ENCODE measurements at regions not wholly inside any gene's neighbourhood (a gene's known extent, or its start where the extent isn't known, plus 50 kb on each side); places are given as distances from the start of the nearest gene placed in this dataset.

DNA sequence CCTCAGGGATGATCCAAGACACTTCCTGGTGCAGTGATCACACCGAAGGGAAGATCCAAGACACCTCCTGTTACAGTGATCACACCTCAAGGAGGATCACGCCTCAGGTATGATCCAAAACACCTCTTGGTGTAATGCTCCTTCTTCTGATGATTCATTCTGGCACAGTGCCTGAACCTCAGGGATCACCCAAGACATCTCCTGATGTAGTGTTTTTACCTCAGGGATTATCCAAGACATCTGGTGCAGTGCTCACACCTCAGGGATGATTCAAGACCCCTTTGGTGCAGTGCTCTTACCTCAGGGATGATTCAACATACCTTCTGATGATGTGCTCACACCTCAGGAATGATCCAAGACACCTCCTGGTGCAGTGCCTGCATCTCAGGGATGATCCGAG lies 124.4 kb downstream of the ASB1 start:
- no peak overlapping the region for H3K27ac Mint-ChIP-seq
- Histone ChIP-seq H3K36me3 (ENCODE audit: control insufficient read depth in 2 of 3, insufficient read depth in 3 of 3, low read length in 3 of 3) (no peaks in the 10 kb centered on the region), H3K27ac (ENCODE audit: low read depth, low read length) (no peak overlapping the region), H3K4me3 (ENCODE audit: low read length) (no peak overlapping the region), H3K4me1 (ENCODE audit: control insufficient read depth in 2 of 2, insufficient read depth in 2 of 2, low read length in 2 of 2) (no peaks in the 10 kb centered on the region), H3K27me3 (ENCODE audit: control insufficient read depth in 2 of 2, insufficient read depth in 2 of 2, low read length in 2 of 2) (no peaks in the 10 kb centered on the region), H3K9me3 (ENCODE audit: control insufficient read depth in 2 of 3, low read length in 3 of 3) (no peaks in the 10 kb centered on the region)
- POLR2A ChIA-PET: no interaction called here
- ATAC-seq (no peak), DNase-seq (no peak)
- peaks cover 0 to 48% (median 8%) of the 10 kb centered on the region in 11 donors for H3K9me3 Mint-ChIP-seq
- CTCF ChIA-PET: no interaction called here
- intact Hi-C loops (cut with micrococcal nuclease): no loop called here
- peaks cover 0 to 2% (median 0%) of the 10 kb centered on the region in 7 donors for H3K4me1 Mint-ChIP-seq
- no peak overlapping the region for H3K4me3 Mint-ChIP-seq
- peaks cover 0 to 34% (median 23%) of the 10 kb centered on the region in 5 donors for H3K27me3 Mint-ChIP-seq
- peaks cover 0 to 5% (median 0%) of the 10 kb centered on the region in 5 donors for H3K36me3 Mint-ChIP-seq

DNA sequence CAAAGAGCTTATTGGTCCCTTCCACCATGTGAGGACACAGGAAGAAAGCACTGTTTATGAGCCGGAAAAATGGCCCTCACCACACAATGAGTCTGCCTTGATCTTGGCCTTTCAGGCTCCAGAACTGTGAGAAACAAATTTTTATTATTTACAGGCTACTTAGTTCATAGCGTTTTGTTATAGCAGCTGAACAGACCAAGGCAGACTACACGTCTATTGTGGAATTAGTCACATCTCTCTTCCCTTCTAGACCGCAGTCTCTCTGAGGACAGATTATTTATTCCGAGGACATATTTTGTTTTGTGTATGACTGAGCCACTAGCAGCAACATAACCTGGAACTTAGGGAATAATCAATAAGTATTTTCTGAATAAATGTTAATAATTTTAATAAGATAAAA lies 125.5 kb downstream of the ASB1 start:
- Mint-ChIP-seq H3K27me3 (peaks cover 0 to 28% (median 16%) of the 10 kb centered on the region in 5 donors), H3K27ac (no peak overlapping the region), H3K4me3 (no peak overlapping the region), H3K36me3 (peaks cover 0 to 5% (median 0%) of the 10 kb centered on the region in 5 donors), H3K4me1 (peaks cover 0 to 2% (median 0%) of the 10 kb centered on the region in 7 donors), H3K9me3 (peaks cover 0 to 45% (median 6%) of the 10 kb centered on the region in 11 donors)
- POLR2A ChIA-PET: no interaction called here
- Histone ChIP-seq H3K4me3 (ENCODE audit: low read length) (no peak overlapping the region), H3K27me3 (ENCODE audit: control insufficient read depth in 2 of 2, insufficient read depth in 2 of 2, low read length in 2 of 2) (no peaks in the 10 kb centered on the region), H3K9me3 (ENCODE audit: control insufficient read depth in 2 of 3, low read length in 3 of 3) (no peaks in the 10 kb centered on the region), H3K4me1 (ENCODE audit: control insufficient read depth in 2 of 2, insufficient read depth in 2 of 2, low read length in 2 of 2) (no peaks in the 10 kb centered on the region), H3K27ac (ENCODE audit: low read depth, low read length) (no peak overlapping the region), H3K36me3 (ENCODE audit: control insufficient read depth in 2 of 3, insufficient read depth in 3 of 3, low read length in 3 of 3) (no peaks in the 10 kb centered on the region)
- no peak for ATAC-seq
- intact Hi-C loops (cut with micrococcal nuclease): no loop called here
- DNase-seq: no peak
- CTCF ChIA-PET: no interaction called here

DNA sequence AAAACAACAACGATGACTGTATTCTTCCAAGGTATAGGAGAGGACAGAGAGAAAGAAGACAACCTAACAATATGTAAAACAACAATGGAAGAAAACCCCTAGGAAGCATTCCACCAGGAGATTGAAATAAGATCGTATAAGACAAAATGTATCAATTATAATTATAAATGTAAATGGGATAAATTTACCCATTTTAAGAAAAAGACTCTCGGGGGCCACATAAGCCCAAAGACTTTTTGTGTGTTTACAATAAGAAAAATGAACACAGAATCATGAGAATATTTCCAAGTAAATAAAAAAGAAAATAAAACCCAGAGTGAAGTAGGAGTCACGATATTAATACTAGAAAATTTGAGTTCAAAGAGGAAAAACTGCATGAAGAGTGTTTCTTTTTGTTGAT lies 126.4 kb downstream of the ASB1 start:
- peaks cover 0 to 45% (median 6%) of the 10 kb centered on the region in 11 donors for H3K9me3 Mint-ChIP-seq
- ChIA-PET CTCF (no interaction called here), POLR2A (no interaction called here)
- Histone ChIP-seq H3K4me3 (ENCODE audit: low read length) (no peak overlapping the region), H3K4me1 (ENCODE audit: control insufficient read depth in 2 of 2, insufficient read depth in 2 of 2, low read length in 2 of 2) (no peaks in the 10 kb centered on the region), H3K27me3 (ENCODE audit: control insufficient read depth in 2 of 2, insufficient read depth in 2 of 2, low read length in 2 of 2) (no peaks in the 10 kb centered on the region), H3K27ac (ENCODE audit: low read depth, low read length) (no peak overlapping the region), H3K36me3 (ENCODE audit: control insufficient read depth in 2 of 3, insufficient read depth in 3 of 3, low read length in 3 of 3) (no peaks in the 10 kb centered on the region), H3K9me3 (ENCODE audit: control insufficient read depth in 2 of 3, low read length in 3 of 3) (no peaks in the 10 kb centered on the region)
- no peak for ATAC-seq
- peaks cover 0 to 5% (median 0%) of the 10 kb centered on the region in 5 donors for H3K36me3 Mint-ChIP-seq
- peaks cover 0 to 27% (median 12%) of the 10 kb centered on the region in 5 donors for H3K27me3 Mint-ChIP-seq
- H3K27ac Mint-ChIP-seq: no peak overlapping the region
- H3K4me1 Mint-ChIP-seq: peaks cover 0 to 2% (median 0%) of the 10 kb centered on the region in 7 donors
- intact Hi-C loops (cut with micrococcal nuclease): no loop called here
- no peak for DNase-seq
- no peak overlapping the region for H3K4me3 Mint-ChIP-seq

DNA sequence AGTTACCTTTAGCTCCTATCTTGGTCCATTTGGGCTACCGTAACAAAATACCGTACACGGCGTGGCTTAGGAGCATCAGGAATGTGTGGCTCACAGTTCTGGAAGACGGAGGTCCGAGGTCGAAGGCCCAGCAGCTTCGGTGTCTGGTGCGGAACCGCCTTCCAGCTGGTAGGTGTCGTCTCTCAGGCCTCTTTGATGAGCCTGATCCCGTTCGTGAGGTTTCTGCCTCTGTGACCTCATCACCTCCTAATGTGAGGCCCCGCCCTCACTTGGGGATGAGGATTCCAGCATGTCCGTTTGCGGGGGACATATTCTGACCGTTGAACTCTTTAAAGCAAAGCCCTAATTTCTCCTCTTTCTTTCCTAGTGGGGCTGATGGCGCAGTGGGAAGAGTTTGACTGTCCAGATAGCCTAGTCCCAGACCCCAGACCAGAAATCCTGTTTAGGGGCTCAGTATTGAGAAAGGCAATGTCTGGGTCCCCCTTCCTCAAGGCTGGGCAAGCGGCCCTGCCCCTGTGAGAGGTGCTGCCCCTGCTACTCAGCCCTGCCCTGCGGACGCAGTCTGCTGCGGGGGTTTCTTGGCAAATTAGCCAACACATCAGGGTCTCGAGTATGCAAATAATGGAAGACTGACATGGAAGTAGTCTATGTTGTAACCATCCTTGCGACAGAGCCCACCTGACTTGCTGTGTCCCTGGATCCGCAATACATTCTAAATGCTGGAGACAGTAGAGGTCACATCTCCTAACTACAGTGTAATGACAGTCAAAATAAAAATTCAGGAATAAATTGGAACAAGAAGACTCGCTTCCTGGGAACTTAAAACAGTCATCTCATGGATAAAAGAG lies 128.0 kb downstream of the ASB1 start:
- H3K4me3 ChIP-seq (ENCODE audit: low read length): no peak overlapping the region
- Mint-ChIP-seq H3K27ac (no peak overlapping the region), H3K36me3 (peaks cover 0 to 5% (median 0%) of the 10 kb centered on the region in 5 donors), H3K9me3 (peaks cover 0 to 38% (median 6%) of the 10 kb centered on the region in 11 donors), H3K4me3 (no peak overlapping the region), H3K4me1 (peaks cover 0 to 2% (median 0%) of the 10 kb centered on the region in 7 donors), H3K27me3 (peaks cover 0 to 18% (median 7%) of the 10 kb centered on the region in 5 donors)
- ChIA-PET POLR2A (no interaction called here), CTCF (no interaction called here)
- ATAC-seq (no peak), DNase-seq (no peak)
- H3K9me3 ChIP-seq (ENCODE audit: control insufficient read depth in 2 of 3, low read length in 3 of 3): no peaks in the 10 kb centered on the region
- intact Hi-C loops (cut with micrococcal nuclease): no loop called here
- no peak overlapping the region for H3K27ac ChIP-seq (ENCODE audit: low read depth, low read length)
- H3K36me3 ChIP-seq (ENCODE audit: control insufficient read depth in 2 of 3, insufficient read depth in 3 of 3, low read length in 3 of 3): no peaks in the 10 kb centered on the region
- no peaks in the 10 kb centered on the region for H3K4me1 ChIP-seq (ENCODE audit: control insufficient read depth in 2 of 2, insufficient read depth in 2 of 2, low read length in 2 of 2)
- H3K27me3 ChIP-seq (ENCODE audit: control insufficient read depth in 2 of 2, insufficient read depth in 2 of 2, low read length in 2 of 2): no peaks in the 10 kb centered on the region

DNA sequence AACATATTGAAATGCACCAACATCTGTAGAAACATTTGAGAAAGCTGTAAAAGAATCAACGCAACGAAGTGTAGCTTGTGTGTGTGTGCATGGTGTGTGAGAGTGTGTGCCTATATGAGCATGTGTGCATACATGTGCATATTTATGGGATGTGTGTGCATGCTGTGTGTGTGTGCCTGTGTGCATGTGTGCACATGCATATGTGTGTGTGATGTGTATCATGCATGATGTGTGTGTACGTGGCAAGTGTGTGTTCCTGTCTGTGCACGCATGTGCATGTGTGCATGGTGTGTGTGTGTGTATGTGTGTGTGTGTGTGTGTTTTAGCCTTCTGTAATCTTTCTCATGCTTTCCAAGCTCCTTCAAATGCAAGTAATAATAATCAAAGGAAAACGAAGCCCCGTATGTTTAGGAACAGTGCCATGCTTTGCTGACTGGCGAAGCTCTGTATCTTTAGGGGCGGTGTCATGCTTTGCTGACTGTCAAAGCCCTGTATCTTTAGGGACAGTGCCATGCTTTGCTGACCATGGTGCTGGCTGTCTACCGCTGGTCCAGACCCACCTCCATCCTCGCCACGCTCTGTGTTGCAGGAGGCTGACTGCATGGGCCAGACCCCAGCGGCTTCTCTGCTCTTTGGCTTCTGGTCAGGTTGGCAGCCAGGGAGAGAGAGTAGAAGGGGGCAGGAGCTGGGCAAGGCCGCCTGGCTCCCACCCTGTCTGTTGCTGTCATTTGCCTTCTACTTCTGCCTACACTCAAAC lies 129.2 kb downstream of the ASB1 start:
- Histone ChIP-seq H3K27ac (ENCODE audit: low read depth, low read length) (no peak overlapping the region), H3K36me3 (ENCODE audit: control insufficient read depth in 2 of 3, insufficient read depth in 3 of 3, low read length in 3 of 3) (no peaks in the 10 kb centered on the region), H3K27me3 (ENCODE audit: control insufficient read depth in 2 of 2, insufficient read depth in 2 of 2, low read length in 2 of 2) (no peaks in the 10 kb centered on the region), H3K4me1 (ENCODE audit: control insufficient read depth in 2 of 2, insufficient read depth in 2 of 2, low read length in 2 of 2) (no peaks in the 10 kb centered on the region), H3K9me3 (ENCODE audit: control insufficient read depth in 2 of 3, low read length in 3 of 3) (no peaks in the 10 kb centered on the region), H3K4me3 (ENCODE audit: low read length) (no peak overlapping the region)
- H3K27me3 Mint-ChIP-seq: peaks cover 0 to 10% (median 4%) of the 10 kb centered on the region in 5 donors
- ChIA-PET POLR2A (no interaction called here), CTCF (no interaction called here)
- H3K9me3 Mint-ChIP-seq: peaks cover 0 to 31% (median 6%) of the 10 kb centered on the region in 11 donors
- peaks cover 0 to 2% (median 0%) of the 10 kb centered on the region in 7 donors for H3K4me1 Mint-ChIP-seq
- intact Hi-C loops (cut with micrococcal nuclease): no loop called here
- no peak for DNase-seq
- H3K36me3 Mint-ChIP-seq: peaks cover 0 to 5% (median 0%) of the 10 kb centered on the region in 5 donors
- no peak overlapping the region for H3K27ac Mint-ChIP-seq
- no peak for ATAC-seq
- H3K4me3 Mint-ChIP-seq: no peak overlapping the region

DNA sequence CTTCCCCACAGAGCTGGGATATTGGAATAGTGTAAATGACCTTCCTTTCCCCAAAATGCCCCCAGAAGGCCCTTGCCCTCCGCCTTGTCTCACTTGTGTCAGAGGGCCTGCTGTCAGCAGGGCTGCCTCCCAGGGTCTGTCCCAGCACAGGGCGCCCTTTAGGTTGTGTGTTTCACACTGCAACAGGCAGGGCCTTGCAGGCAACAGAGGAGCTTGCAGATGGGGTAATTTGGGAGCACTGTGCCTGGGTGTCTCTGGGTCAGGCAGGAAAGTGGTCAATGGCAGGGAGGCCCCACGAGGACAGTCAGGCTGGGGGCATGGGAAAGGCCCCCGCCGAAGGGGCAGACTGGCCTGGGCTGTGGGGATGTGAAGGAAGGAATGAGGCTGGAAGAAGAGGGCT lies 130.7 kb downstream of the ASB1 start:
- H3K27me3 Mint-ChIP-seq: peaks cover 0 to 10% (median 0%) of the 10 kb centered on the region in 5 donors
- no peaks in the 10 kb centered on the region for H3K4me1 ChIP-seq (ENCODE audit: control insufficient read depth in 2 of 2, insufficient read depth in 2 of 2, low read length in 2 of 2)
- no peak overlapping the region for H3K27ac ChIP-seq (ENCODE audit: low read depth, low read length)
- ChIA-PET CTCF (no interaction called here), POLR2A (no interaction called here)
- peak overlapping the region in 1 of 9 donors; percentile 46 for H3K27ac Mint-ChIP-seq
- H3K9me3 ChIP-seq (ENCODE audit: control insufficient read depth in 2 of 3, low read length in 3 of 3): no peaks in the 10 kb centered on the region
- no peak for DNase-seq
- H3K4me1 Mint-ChIP-seq: peaks cover 0 to 2% (median 0%) of the 10 kb centered on the region in 7 donors
- no peaks in the 10 kb centered on the region for H3K36me3 ChIP-seq (ENCODE audit: control insufficient read depth in 2 of 3, insufficient read depth in 3 of 3, low read length in 3 of 3)
- peaks cover 0 to 5% (median 0%) of the 10 kb centered on the region in 5 donors for H3K36me3 Mint-ChIP-seq
- ATAC-seq: no peak
- H3K4me3 ChIP-seq (ENCODE audit: low read length): no peak overlapping the region
- H3K27me3 ChIP-seq (ENCODE audit: control insufficient read depth in 2 of 2, insufficient read depth in 2 of 2, low read length in 2 of 2): no peaks in the 10 kb centered on the region
- H3K9me3 Mint-ChIP-seq: peaks cover 0 to 17% (median 5%) of the 10 kb centered on the region in 11 donors
- H3K4me3 Mint-ChIP-seq: no peak overlapping the region
- intact Hi-C loops (cut with micrococcal nuclease): no loop called here
